Common myeloid progenitor, CD34-positive (primary cell): ENCODE measurements at regions not wholly inside any gene's neighbourhood (a gene's known extent, or its start where the extent isn't known, plus 50 kb on each side); places are given as distances from the start of the nearest gene placed in this dataset.

Source experiments
- CTCF ChIA-PET: fragments of 350-600 bp; sonication (Branson Sonifier 250); formaldehyde crosslinking; loops from one replicate; lab custom pipeline; 2021; ENCODE audit warnings: antibody characterized with exemption; lab: Charles Lee
- POLR2A ChIA-PET: fragments of 350-600 bp; sonication (Branson Sonifier 250); formaldehyde crosslinking; loops from one replicate; lab custom pipeline; 2021; ENCODE audit warnings: antibody characterized with exemption; lab: Charles Lee
- DNase-seq, 3 donors: peaks; one replicate each; pipeline versions ENCODE4 v3.0.0 to v3.0.0-alpha.2; 2013
- H3K27ac ChIP-seq, 2 experiments: 1 replicate in 1 of 2; 2 replicates in 1 of 2; pipeline ENCODE4 v1.7.0; 2013; ENCODE audit warnings: inconsistent platforms in 2 of 2, low read length in 2 of 2, mild to moderate bottlenecking in 2 of 2, low read depth in 1 of 2, moderate library complexity in 1 of 2; ENCODE audit not compliant: severe bottlenecking in 2 of 2, insufficient read depth in 1 of 2, poor library complexity in 1 of 2
- H3K27me3 ChIP-seq, 5 experiments: replicated peaks in 2 of 5; 1 replicate in 3 of 5; 2 replicates in 2 of 5; pipeline versions ENCODE4 v1.6.1 to v1.7.0; 2013; ENCODE audit warnings: low read length in 4 of 5, mild to moderate bottlenecking in 2 of 5, moderate library complexity in 2 of 5, inconsistent platforms in 1 of 5; ENCODE audit not compliant: insufficient read depth in 5 of 5, control insufficient read depth in 4 of 5
- H3K36me3 ChIP-seq, 4 experiments: 1 replicate in 2 of 4; 2 replicates in 2 of 4; pipeline versions ENCODE4 v1.6.1 to v1.7.0; 2013; ENCODE audit warnings: low read length in 3 of 4, control low read depth in 1 of 4, mild to moderate bottlenecking in 1 of 4; ENCODE audit not compliant: control insufficient read depth in 4 of 4, insufficient read depth in 4 of 4
- H3K4me1 ChIP-seq, 4 experiments: 1 replicate in 3 of 4; 2 replicates in 1 of 4; pipeline versions ENCODE4 v1.6.1 to v1.7.1; 2013; ENCODE audit warnings: low read length in 3 of 4, mild to moderate bottlenecking in 3 of 4, control low read depth in 1 of 4, inconsistent platforms in 1 of 4, moderate library complexity in 1 of 4; ENCODE audit not compliant: control insufficient read depth in 4 of 4, insufficient read depth in 4 of 4; ENCODE audit errors: control extremely low read depth in 1 of 4
- H3K4me3 ChIP-seq, 7 experiments: 1 replicate in 4 of 7; 2 replicates in 3 of 7; pipeline versions ENCODE4 v1.5.1 to v1.7.0; 2013; ENCODE audit warnings: mild to moderate bottlenecking in 7 of 7, low read length in 6 of 7, moderate library complexity in 6 of 7, inconsistent platforms in 2 of 7, low read depth in 2 of 7, control low read depth in 1 of 7; ENCODE audit not compliant: insufficient read depth in 4 of 7, control insufficient read depth in 1 of 7; ENCODE audit errors: extremely low read depth in 1 of 7
- H3K9me3 ChIP-seq, 5 experiments: 1 replicate in 4 of 5; 2 replicates in 1 of 5; pipeline versions ENCODE4 v1.6.1 to v1.7.1; 2013; ENCODE audit warnings: low read length in 4 of 5, mild to moderate bottlenecking in 2 of 5, inconsistent platforms in 1 of 5, low read depth in 1 of 5, moderate library complexity in 1 of 5; ENCODE audit not compliant: control insufficient read depth in 4 of 5, insufficient read depth in 2 of 5; ENCODE audit errors: control extremely low read depth in 1 of 5
- WGBS: methylation state at CpG from one replicate; pipeline ENCODE4 v1.1.5; 2013; ENCODE audit not compliant: insufficient coverage; 5-methylcytosine and 5-hydroxymethylcytosine counted together

GRCh38 chr2:59866436-59866835 is 687.0 kb downstream of the BCL11A start:
- peaks cover 0 to 10% (median 7%) of the 10 kb centered on the region in 4 experiments for H3K4me1 ChIP-seq
- H3K36me3 ChIP-seq = no peaks in the 10 kb centered on the region
- peaks cover 0 to 10% (median 6%) of the 10 kb centered on the region in 5 experiments for H3K9me3 ChIP-seq
- H3K27me3 ChIP-seq = no peaks in the 10 kb centered on the region
- H3K4me3 ChIP-seq = no peak overlapping the region
- no peak overlapping the region for H3K27ac ChIP-seq
- POLR2A ChIA-PET = no interaction called here
- 100% methylated on average over 1 of the region's 3 CpGs for WGBS
- no peak for DNase-seq
- CTCF ChIA-PET = interaction anchor here (1.1 kb wide), 1 partner anchor 695 kb away, joined by 3 read pairs; no protein-coding TSS in a partner anchor

GRCh38 chr2:59858540-59858939 is 694.9 kb downstream of the BCL11A start:
- Histone ChIP-seq H3K27ac (no peak overlapping the region), H3K9me3 (peaks cover 0 to 16% (median 11%) of the 10 kb centered on the region in 5 experiments), H3K4me3 (no peak overlapping the region), H3K27me3 (no peaks in the 10 kb centered on the region), H3K36me3 (peaks cover 0 to 4% (median 0%) of the 10 kb centered on the region in 4 experiments), H3K4me1 (no peaks in the 10 kb centered on the region)
- ChIA-PET POLR2A (no interaction called here), CTCF (interaction anchor here (1.2 kb wide), 1 partner anchor 35 kb away, joined by 4 read pairs; no protein-coding TSS in a partner anchor)
- 97% methylated on average over 6 of the region's 7 CpGs for WGBS
- no peak for DNase-seq

GRCh38 chr2:59857109-59857508 is 696.3 kb downstream of the BCL11A start:
- Histone ChIP-seq H3K9me3 (peaks cover 0 to 11% (median 8%) of the 10 kb centered on the region in 5 experiments), H3K4me1 (no peaks in the 10 kb centered on the region), H3K36me3 (peaks cover 0 to 4% (median 0%) of the 10 kb centered on the region in 4 experiments), H3K27ac (no peak overlapping the region), H3K4me3 (no peak overlapping the region), H3K27me3 (no peaks in the 10 kb centered on the region)
- DNase-seq = no peak
- ChIA-PET CTCF (no interaction called here), POLR2A (no interaction called here)

- no peak for DNase-seq
- Histone ChIP-seq H3K36me3 (peaks cover 0 to 4% (median 0%) of the 10 kb centered on the region in 4 experiments), H3K4me1 (no peaks in the 10 kb centered on the region), H3K4me3 (no peak overlapping the region), H3K27me3 (no peaks in the 10 kb centered on the region), H3K9me3 (peaks cover 0 to 6% (median 5%) of the 10 kb centered on the region in 5 experiments), H3K27ac (no peak overlapping the region)
- ChIA-PET POLR2A (no interaction called here), CTCF (no interaction called here)
- WGBS = 100% methylated on average over 2 of the region's 3 CpGs
These were observed 697.1 kb downstream of the BCL11A start for GRCh38 chr2:59856391-59856790.

GRCh38 chr2:59853032-59853431 is 700.4 kb downstream of the BCL11A start:
- 96% methylated on average over 3 of the region's 4 CpGs for WGBS
- no peak for DNase-seq
- peaks cover 0 to 4% (median 0%) of the 10 kb centered on the region in 4 experiments for H3K36me3 ChIP-seq
- ChIA-PET POLR2A (no interaction called here), CTCF (no interaction called here)
- H3K27ac ChIP-seq = no peak overlapping the region
- no peaks in the 10 kb centered on the region for H3K4me1 ChIP-seq
- no peak overlapping the region for H3K4me3 ChIP-seq
- no peaks in the 10 kb centered on the region for H3K27me3 ChIP-seq
- H3K9me3 ChIP-seq = peaks cover 0 to 3% (median 0%) of the 10 kb centered on the region in 5 experiments

- Histone ChIP-seq H3K4me3 (no peak overlapping the region), H3K36me3 (no peaks in the 10 kb centered on the region), H3K9me3 (no peaks in the 10 kb centered on the region), H3K27me3 (no peaks in the 10 kb centered on the region), H3K4me1 (no peaks in the 10 kb centered on the region), H3K27ac (no peak overlapping the region)
- POLR2A ChIA-PET = no interaction called here
- CTCF ChIA-PET = no interaction called here
- DNase-seq = no peak
These were observed 701.5 kb downstream of the BCL11A start for GRCh38 chr2:59851836-59852475.

- ChIA-PET CTCF (no interaction called here), POLR2A (no interaction called here)
These were observed 702.9 kb downstream of the BCL11A start for GRCh38 chr2:59850554-59850953.

More at GRCh38 chr2:59850554-59850953, 702.9 kb downstream of the BCL11A start:
- H3K4me3 ChIP-seq = no peak overlapping the region
- no peak overlapping the region for H3K27ac ChIP-seq
- H3K36me3 ChIP-seq = no peaks in the 10 kb centered on the region
- no peak for DNase-seq
- H3K27me3 ChIP-seq = no peaks in the 10 kb centered on the region
- no peaks in the 10 kb centered on the region for H3K9me3 ChIP-seq
- no peaks in the 10 kb centered on the region for H3K4me1 ChIP-seq
- 100% methylated on average over 4 of the region's 6 CpGs for WGBS
